ENCODE measurements at regions not wholly inside any gene's neighbourhood (a gene's known extent, or its start where the extent isn't known, plus 50 kb on each side); places are given as distances from the start of the nearest gene placed in this dataset.

- no peak for ATAC-seq
- SMC1A ChIA-PET (ENCODE audit: uncharacterized antibody, unreplicated experiment), result interaction anchor here (1.3 kb wide), 1 partner anchor 29 kb away, joined by 3 read pairs; no protein-coding TSS in a partner anchor
- RAD21 ChIA-PET (ENCODE audit: unreplicated experiment), result no interaction called here
- Histone ChIP-seq H3K36me3 (ENCODE audit: control insufficient read depth in 2 of 2, insufficient read depth in 2 of 2, low read length in 1 of 2) (no peaks in the 10 kb centered on the region), H2AFZ (ENCODE audit: control insufficient read depth, low read depth, low read length) (no peak overlapping the region), H3K4me2 (ENCODE audit: control insufficient read depth, insufficient read depth) (no peak overlapping the region), H3K4me1 (ENCODE audit: control insufficient read depth, insufficient read depth, low read length) (no peaks in the 10 kb centered on the region), H4K20me1 (ENCODE audit: control insufficient read depth, insufficient read depth) (no peaks in the 10 kb centered on the region), H3K27ac (ENCODE audit: control insufficient read depth, insufficient read depth) (no peak overlapping the region), H3K27me3 (replicated peaks in 1 of 2; ENCODE audit: control insufficient read depth in 2 of 2, insufficient read depth in 2 of 2, low read length in 1 of 2) (no peaks in the 10 kb centered on the region), H3K79me2 (ENCODE audit: control insufficient read depth, insufficient read depth, low read length) (no peaks in the 10 kb centered on the region), H3K4me3 (no peak overlapping the region), H3K9ac (ENCODE audit: control insufficient read depth, insufficient read depth, low read length) (no peak overlapping the region), H3K9me3 (replicated peaks; ENCODE audit: control insufficient read depth, insufficient read depth, low read length) (no peaks in the 10 kb centered on the region)
- CTCF ChIA-PET, result no interaction called here
- in situ Hi-C loops (cut with MboI), result no loop called here
- POLR2A ChIA-PET, result no interaction called here
- intact Hi-C loops (cut with micrococcal nuclease; ENCODE audit: unreplicated experiment), result no loop called here
- DNase-seq (ENCODE audit: low read depth, low spot score), result no peak
- 49% methylated on average over 6 of the region's 6 CpGs for WGBS (ENCODE audit: insufficient coverage, insufficient replicate concordance, low lambda C conversion rate, missing lambda C conversion rate)
- no TSS peak for BruUV-seq (replicated peaks)
- TF ChIP-seq BCLAF1 (IDR thresholded peaks at IDR 0.05), result no peak
- no peak for TF ChIP-seq SMAD5 (IDR thresholded peaks at IDR 0.05; ENCODE audit: low read depth)
- TF ChIP-seq HCFC1 (IDR thresholded peaks at IDR 0.05; ENCODE audit: low read length), result no peak
- TF ChIP-seq YBX1 (IDR thresholded peaks at IDR 0.05), result no peak
- TF ChIP-seq EED (IDR thresholded peaks at IDR 0.05; ENCODE audit: low read depth), result no peak
- TF ChIP-seq WRNIP1 (IDR thresholded peaks at IDR 0.05; ENCODE audit: borderline replicate concordance, low read depth, low read length), result no peak
- TF ChIP-seq CBFB (IDR thresholded peaks at IDR 0.05; ENCODE audit: low read depth), result no peak
- TF ChIP-seq NFXL1 (IDR thresholded peaks at IDR 0.05; ENCODE audit: borderline replicate concordance), result no peak
- TF ChIP-seq SMARCA5 (IDR thresholded peaks at IDR 0.05), result no peak
- no peak for TF ChIP-seq PAX8 (IDR thresholded peaks at IDR 0.05)
- TF ChIP-seq HSF1 (IDR thresholded peaks at IDR 0.05; ENCODE audit: low read depth, low read length), result no peak
- no peak for TF ChIP-seq TARDBP (IDR thresholded peaks at IDR 0.05; ENCODE audit: borderline replicate concordance)
- no peak for TF ChIP-seq YY1 (IDR thresholded peaks at IDR 0.05; ENCODE audit: low read depth, low read length)
- TF ChIP-seq STAT3 (IDR thresholded peaks at IDR 0.05; ENCODE audit: low read depth, low read length), result no peak
- no peak for FAIRE-seq
Measured at GRCh38 chr4:149017002-149017734, 575.0 kb upstream of the NR3C2 start.

Data from GM12878 (cell line).